Muscle of leg (tissue), 3 donors: ENCODE measurements at regions not wholly inside any gene's neighbourhood (a gene's known extent, or its start where the extent isn't known, plus 50 kb on each side); places are given as distances from the start of the nearest gene placed in this dataset.

Source experiments
- DNase-seq: peaks from one replicate; pipeline ENCODE4 v3.0.0; 2013
- H3K27ac ChIP-seq: one replicate; pipeline ENCODE4 v1.5.1; 2013; ENCODE audit warnings: mild to moderate bottlenecking, low read length, control low read depth
- H3K27me3 ChIP-seq: one replicate; pipeline ENCODE4 v1.6.1; 2013; ENCODE audit warnings: low read length; ENCODE audit not compliant: control insufficient read depth, insufficient read depth
- H3K36me3 ChIP-seq: one replicate; pipeline ENCODE4 v1.6.1; 2013; ENCODE audit warnings: low read length; ENCODE audit not compliant: control insufficient read depth, insufficient read depth
- H3K4me1 ChIP-seq: one replicate; pipeline ENCODE4 v1.6.1; 2013; ENCODE audit warnings: low read length; ENCODE audit not compliant: control insufficient read depth, insufficient read depth
- H3K4me3 ChIP-seq: one replicate; pipeline ENCODE4 v1.5.1; 2013; ENCODE audit warnings: low read length, control low read depth
- H3K9me3 ChIP-seq: replicated peaks from 2 replicates; pipeline ENCODE4 v1.6.1; 2013; ENCODE audit warnings: low read depth, low read length; ENCODE audit not compliant: control insufficient read depth
- WGBS: methylation state at CpG from one replicate; pipeline ENCODE4 v1.1.5; 2013; ENCODE audit warnings: missing lambda C conversion rate; ENCODE audit not compliant: insufficient coverage; 5-methylcytosine and 5-hydroxymethylcytosine counted together

- H3K27me3 ChIP-seq = no peaks in the 10 kb centered on the region
- peak; percentile 9 for DNase-seq
- no peaks in the 10 kb centered on the region for H3K9me3 ChIP-seq
- no peak overlapping the region for H3K27ac ChIP-seq
- no peaks in the 10 kb centered on the region for H3K4me1 ChIP-seq
- H3K36me3 ChIP-seq = no peaks in the 10 kb centered on the region
- no peak overlapping the region for H3K4me3 ChIP-seq
These were observed 182.7 kb upstream of the SCN7A start for GRCh38 chr2:166676716-166677115.

- no peaks in the 10 kb centered on the region for H3K36me3 ChIP-seq
- H3K27me3 ChIP-seq = no peaks in the 10 kb centered on the region
- no peak overlapping the region for H3K27ac ChIP-seq
- no peak overlapping the region for H3K4me3 ChIP-seq
- H3K4me1 ChIP-seq = no peaks in the 10 kb centered on the region
- WGBS = 93% methylated on average over 3 of the region's 3 CpGs
- H3K9me3 ChIP-seq = no peaks in the 10 kb centered on the region
- DNase-seq = no peak
These were observed 181.5 kb upstream of the SCN7A start for GRCh38 chr2:166675553-166675952.

- Histone ChIP-seq H3K4me3 (no peak overlapping the region), H3K27me3 (no peaks in the 10 kb centered on the region), H3K36me3 (no peaks in the 10 kb centered on the region), H3K27ac (no peak overlapping the region), H3K4me1 (no peaks in the 10 kb centered on the region), H3K9me3 (no peaks in the 10 kb centered on the region)
- no peak for DNase-seq
These were observed 179.9 kb upstream of the SCN7A start for GRCh38 chr2:166673986-166674385.

- no peak overlapping the region for H3K4me3 ChIP-seq
- DNase-seq = no peak
- WGBS = 63% methylated on average over 1 of the region's 1 CpG
These were observed 177.8 kb upstream of the SCN7A start for GRCh38 chr2:166671801-166672200.

GRCh38 chr2:166671235-166671634, 177.2 kb upstream of the SCN7A start:
- DNase-seq = peak; percentile 10
- no peak overlapping the region for H3K27ac ChIP-seq
- H3K27me3 ChIP-seq = no peaks in the 10 kb centered on the region
- no peak overlapping the region for H3K4me3 ChIP-seq
- no CpG with 5 or more reads among the region's 2 CpGs for WGBS
- H3K9me3 ChIP-seq = no peaks in the 10 kb centered on the region
- H3K4me1 ChIP-seq = no peaks in the 10 kb centered on the region
- no peaks in the 10 kb centered on the region for H3K36me3 ChIP-seq

More at GRCh38 chr2:166671801-166672200, 177.8 kb upstream of the SCN7A start:
- Histone ChIP-seq H3K4me1 (no peaks in the 10 kb centered on the region), H3K9me3 (no peaks in the 10 kb centered on the region), H3K27me3 (no peaks in the 10 kb centered on the region), H3K36me3 (no peaks in the 10 kb centered on the region), H3K27ac (no peak overlapping the region)

GRCh38 chr2:166665991-166666940, 172.2 kb upstream of the SCN7A start:
- no peaks in the 10 kb centered on the region for H3K27me3 ChIP-seq
- no peak overlapping the region for H3K27ac ChIP-seq
- DNase-seq = peak; percentile 46
- no peak overlapping the region for H3K4me3 ChIP-seq
- H3K9me3 ChIP-seq = no peaks in the 10 kb centered on the region
- WGBS = no CpG with 5 or more reads among the region's 2 CpGs
- H3K4me1 ChIP-seq = no peaks in the 10 kb centered on the region
- no peaks in the 10 kb centered on the region for H3K36me3 ChIP-seq

GRCh38 chr2:166661824-166662223, 167.8 kb upstream of the SCN7A start:
- DNase-seq = no peak
- H3K27ac ChIP-seq = no peak overlapping the region
- no peak overlapping the region for H3K4me3 ChIP-seq
- WGBS = no CpG with 5 or more reads among the region's 3 CpGs
- H3K27me3 ChIP-seq = no peaks in the 10 kb centered on the region
- H3K4me1 ChIP-seq = no peaks in the 10 kb centered on the region
- no peaks in the 10 kb centered on the region for H3K36me3 ChIP-seq
- H3K9me3 ChIP-seq = no peaks in the 10 kb centered on the region

- Histone ChIP-seq H3K9me3 (no peaks in the 10 kb centered on the region), H3K4me3 (no peak overlapping the region), H3K27me3 (no peaks in the 10 kb centered on the region), H3K4me1 (no peaks in the 10 kb centered on the region), H3K36me3 (no peaks in the 10 kb centered on the region), H3K27ac (no peak overlapping the region)
- no CpG with 5 or more reads among the region's 2 CpGs for WGBS
- DNase-seq = no peak
These were observed 167.3 kb upstream of the SCN7A start for GRCh38 chr2:166661391-166661790.

GRCh38 chr2:166658901-166659300, 164.9 kb upstream of the SCN7A start:
- Histone ChIP-seq H3K4me1 (no peaks in the 10 kb centered on the region), H3K4me3 (no peak overlapping the region), H3K9me3 (no peaks in the 10 kb centered on the region), H3K27me3 (no peaks in the 10 kb centered on the region), H3K27ac (no peak overlapping the region), H3K36me3 (no peaks in the 10 kb centered on the region)
- no CpG with 5 or more reads among the region's 1 CpG for WGBS
- no peak for DNase-seq

GRCh38 chr2:166653185-166653813, 159.2 kb upstream of the SCN7A start:
- Histone ChIP-seq H3K4me3 (no peak overlapping the region), H3K36me3 (no peaks in the 10 kb centered on the region), H3K27me3 (no peaks in the 10 kb centered on the region), H3K27ac (no peak overlapping the region), H3K9me3 (no peaks in the 10 kb centered on the region), H3K4me1 (no peaks in the 10 kb centered on the region)
- no CpG with 5 or more reads among the region's 4 CpGs for WGBS
- no peak for DNase-seq
